ENCODE measurements at regions not wholly inside any gene's neighbourhood (a gene's known extent, or its start where the extent isn't known, plus 50 kb on each side); places are given as distances from the start of the nearest gene placed in this dataset.

DNA sequence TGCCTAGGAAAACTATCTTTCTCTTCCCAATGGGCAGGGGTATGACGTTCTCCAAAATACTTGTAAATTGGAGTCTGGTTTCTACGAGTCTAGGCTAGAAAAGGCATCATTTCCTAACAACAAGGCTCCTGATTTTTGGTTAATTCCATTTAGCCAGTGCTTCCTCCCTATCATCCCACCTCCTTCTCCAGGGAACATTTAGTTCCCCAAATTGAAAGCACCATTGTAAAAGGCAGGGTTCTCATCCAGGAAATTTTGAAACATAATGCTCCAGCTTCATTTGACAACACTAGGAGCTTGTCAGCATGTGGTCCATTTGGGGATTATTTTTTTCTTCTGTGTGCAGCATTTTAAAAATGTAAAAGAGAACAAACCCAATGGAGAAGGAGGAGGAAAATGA, 256.5 kb upstream of the GRIA1 start:
- DNase-seq (ENCODE audit: low read depth, low spot score) (no peak), ATAC-seq (no peak)
- POLR2A ChIA-PET, result no interaction called here
- no TSS peak for BruUV-seq (replicated peaks)
- intact Hi-C loops (cut with micrococcal nuclease), result no loop called here
- Histone ChIP-seq H3K9ac (ENCODE audit: low read length) (no peak overlapping the region), H3K36me3 (ENCODE audit: control insufficient read depth in 1 of 2, insufficient read depth in 2 of 2, low read length in 2 of 2) (no peaks in the 10 kb centered on the region), H4K20me1 (ENCODE audit: insufficient read depth) (no peaks in the 10 kb centered on the region), H3K9me3 (ENCODE audit: control insufficient read depth in 1 of 2, insufficient read depth in 1 of 2, low read depth in 1 of 2, low read length in 2 of 2) (no peaks in the 10 kb centered on the region; a peak in 1 of 4 replicates), H3K4me1 (ENCODE audit: control insufficient read depth in 1 of 2, insufficient read depth in 2 of 2, low read length in 2 of 2) (no peaks in the 10 kb centered on the region), H3K4me3 (replicated peaks in 1 of 2; ENCODE audit: low read depth in 1 of 2, low read length in 2 of 2) (no peak overlapping the region), H2AFZ (ENCODE audit: low read depth, low read length, poor library complexity, severe bottlenecking) (no peak overlapping the region), H3K4me2 (ENCODE audit: low read length) (no peak overlapping the region), H3K27ac (ENCODE audit: low read depth, low read length) (no peak overlapping the region), H3K79me2 (ENCODE audit: insufficient read depth, low read length) (no peaks in the 10 kb centered on the region), H3K27me3 (ENCODE audit: insufficient read depth, low read length) (no peaks in the 10 kb centered on the region), H3K9me2 (ENCODE audit: insufficient read depth) (no peaks in the 10 kb centered on the region)
- TF ChIP-seq, protein P1, sequence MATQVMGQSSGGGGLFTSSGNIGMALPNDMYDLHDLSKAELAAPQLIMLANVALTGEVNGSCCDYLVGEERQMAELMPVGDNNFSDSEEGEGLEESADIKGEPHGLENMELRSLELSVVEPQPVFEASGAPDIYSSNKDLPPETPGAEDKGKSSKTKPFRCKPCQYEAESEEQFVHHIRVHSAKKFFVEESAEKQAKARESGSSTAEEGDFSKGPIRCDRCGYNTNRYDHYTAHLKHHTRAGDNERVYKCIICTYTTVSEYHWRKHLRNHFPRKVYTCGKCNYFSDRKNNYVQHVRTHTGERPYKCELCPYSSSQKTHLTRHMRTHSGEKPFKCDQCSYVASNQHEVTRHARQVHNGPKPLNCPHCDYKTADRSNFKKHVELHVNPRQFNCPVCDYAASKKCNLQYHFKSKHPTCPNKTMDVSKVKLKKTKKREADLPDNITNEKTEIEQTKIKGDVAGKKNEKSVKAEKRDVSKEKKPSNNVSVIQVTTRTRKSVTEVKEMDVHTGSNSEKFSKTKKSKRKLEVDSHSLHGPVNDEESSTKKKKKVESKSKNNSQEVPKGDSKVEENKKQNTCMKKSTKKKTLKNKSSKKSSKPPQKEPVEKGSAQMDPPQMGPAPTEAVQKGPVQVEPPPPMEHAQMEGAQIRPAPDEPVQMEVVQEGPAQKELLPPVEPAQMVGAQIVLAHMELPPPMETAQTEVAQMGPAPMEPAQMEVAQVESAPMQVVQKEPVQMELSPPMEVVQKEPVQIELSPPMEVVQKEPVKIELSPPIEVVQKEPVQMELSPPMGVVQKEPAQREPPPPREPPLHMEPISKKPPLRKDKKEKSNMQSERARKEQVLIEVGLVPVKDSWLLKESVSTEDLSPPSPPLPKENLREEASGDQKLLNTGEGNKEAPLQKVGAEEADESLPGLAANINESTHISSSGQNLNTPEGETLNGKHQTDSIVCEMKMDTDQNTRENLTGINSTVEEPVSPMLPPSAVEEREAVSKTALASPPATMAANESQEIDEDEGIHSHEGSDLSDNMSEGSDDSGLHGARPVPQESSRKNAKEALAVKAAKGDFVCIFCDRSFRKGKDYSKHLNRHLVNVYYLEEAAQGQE (IDR thresholded peaks at IDR 0.05; ENCODE audit: low read depth), result no peak
- TF ChIP-seq ZNF274 (IDR thresholded peaks at IDR 0.05; ENCODE audit: low read depth, low read length) (no peak), FOSL1 (IDR thresholded peaks at IDR 0.05; ENCODE audit: low read depth) (no peak), EZH2 (IDR thresholded peaks at IDR 0.05) (no peak), YY1 (IDR thresholded peaks at IDR 0.05; ENCODE audit: extremely low read depth, insufficient replicate concordance, low read depth, low read length) (no peak), RAD21 (IDR thresholded peaks at IDR 0.05; ENCODE audit: low read depth) (no peak), CBX3 (IDR thresholded peaks at IDR 0.05; ENCODE audit: low read depth) (no peak), CEBPB (IDR thresholded peaks at IDR 0.05; ENCODE audit: low read depth) (no peak)
- CTCF ChIA-PET, result no interaction called here
- RAD21 ChIA-PET (ENCODE audit: low non-redundant PET in 1 of 2, low total read pairs in 2 of 2, uncharacterized antibody in 2 of 2, unreplicated experiment in 2 of 2), result no interaction called here
